ENCODE measurements at regions not wholly inside any gene's neighbourhood (a gene's known extent, or its start where the extent isn't known, plus 50 kb on each side); places are given as distances from the start of the nearest gene placed in this dataset.

GRCh38 chr16:14002416-14002990, 68.6 kb upstream of the MRTFB start:
- TF ChIP-seq CTCF (IDR thresholded peaks at IDR 0.05) (no peak), EP300 (IDR thresholded peaks at IDR 0.05) (no peak), POLR2A (IDR thresholded peaks at IDR 0.05) (no peak), POLR2AphosphoS5 (IDR thresholded peaks at IDR 0.05) (no peak)
- WGBS = 45% methylated on average over 13 of the region's 13 CpGs
- no peaks in the 10 kb centered on the region for H3K27me3 ChIP-seq
- DNase-seq (ENCODE audit: low spot score in 2 of 2) = no peak
- H3K36me3 ChIP-seq = no peaks in the 10 kb centered on the region
- peak overlapping the region; percentile 37 for H3K4me3 ChIP-seq
- H3K27ac ChIP-seq = peak overlapping the region; percentile 52
- H3K9me3 ChIP-seq = no peaks in the 10 kb centered on the region
- peaks cover 29% of the 10 kb centered on the region for H3K4me1 ChIP-seq

GRCh38 chr16:14003074-14003570, 68.0 kb upstream of the MRTFB start:
- WGBS = 0% methylated on average over 15 of the region's 15 CpGs
- Histone ChIP-seq H3K9me3 (no peaks in the 10 kb centered on the region), H3K36me3 (no peaks in the 10 kb centered on the region), H3K4me1 (peaks cover 29% of the 10 kb centered on the region), H3K27me3 (no peaks in the 10 kb centered on the region), H3K27ac (peak overlapping the region; percentile 52), H3K4me3 (peak overlapping the region; percentile 37)
- peak; percentile 81 to 89 for DNase-seq (ENCODE audit: low spot score in 2 of 2)
- TF ChIP-seq CTCF (IDR thresholded peaks at IDR 0.05) (peak in 1 of 2 donors; percentile 8), POLR2A (IDR thresholded peaks at IDR 0.05) (no peak), EP300 (IDR thresholded peaks at IDR 0.05) (no peak), POLR2AphosphoS5 (IDR thresholded peaks at IDR 0.05) (no peak)

- no peaks in the 10 kb centered on the region for H3K9me3 ChIP-seq
- DNase-seq (ENCODE audit: low spot score in 2 of 2) = no peak
- H3K4me3 ChIP-seq = no peak overlapping the region
- H3K4me1 ChIP-seq = peaks cover 29% of the 10 kb centered on the region
- H3K27ac ChIP-seq = peak overlapping the region; percentile 52
- no peak for TF ChIP-seq CTCF (IDR thresholded peaks at IDR 0.05)
- no peak for TF ChIP-seq POLR2A (IDR thresholded peaks at IDR 0.05)
- TF ChIP-seq POLR2AphosphoS5 (IDR thresholded peaks at IDR 0.05) = no peak
- no peak for TF ChIP-seq EP300 (IDR thresholded peaks at IDR 0.05)
- H3K36me3 ChIP-seq = no peaks in the 10 kb centered on the region
- 83% methylated on average over 12 of the region's 13 CpGs for WGBS
- no peaks in the 10 kb centered on the region for H3K27me3 ChIP-seq
Observed at GRCh38 chr16:14004031-14004728, 66.9 kb upstream of the MRTFB start.

GRCh38 chr16:14004729-14005315, 66.3 kb upstream of the MRTFB start:
- H3K27ac ChIP-seq = peak overlapping the region; percentile 17
- no peaks in the 10 kb centered on the region for H3K36me3 ChIP-seq

GRCh38 chr16:14005335-14005734, 65.8 kb upstream of the MRTFB start:
- no peak overlapping the region for H3K27ac ChIP-seq
- H3K4me1 ChIP-seq = peaks cover 29% of the 10 kb centered on the region
- no peak for DNase-seq (ENCODE audit: low spot score in 2 of 2)
- H3K36me3 ChIP-seq = no peaks in the 10 kb centered on the region
- 82% methylated on average over 6 of the region's 6 CpGs for WGBS
- H3K4me3 ChIP-seq = no peak overlapping the region
- TF ChIP-seq POLR2AphosphoS5 (IDR thresholded peaks at IDR 0.05) = no peak
- no peak for TF ChIP-seq POLR2A (IDR thresholded peaks at IDR 0.05)
- TF ChIP-seq EP300 (IDR thresholded peaks at IDR 0.05) = no peak
- TF ChIP-seq CTCF (IDR thresholded peaks at IDR 0.05) = no peak
- no peaks in the 10 kb centered on the region for H3K27me3 ChIP-seq
- H3K9me3 ChIP-seq = no peaks in the 10 kb centered on the region

More at GRCh38 chr16:14004729-14005315, 66.3 kb upstream of the MRTFB start:
- no peak for TF ChIP-seq POLR2A (IDR thresholded peaks at IDR 0.05)
- Histone ChIP-seq H3K4me3 (no peak overlapping the region), H3K4me1 (peaks cover 29% of the 10 kb centered on the region), H3K9me3 (no peaks in the 10 kb centered on the region), H3K27me3 (no peaks in the 10 kb centered on the region)
- WGBS = 56% methylated on average over 2 of the region's 2 CpGs
- DNase-seq (ENCODE audit: low spot score in 2 of 2) = no peak
